Amniotic stem cell (primary cell): ENCODE measurements at regions not wholly inside any gene's neighbourhood (a gene's known extent, or its start where the extent isn't known, plus 50 kb on each side); places are given as distances from the start of the nearest gene placed in this dataset.
A peak's percentile ranks its signal among the peaks of the same experiment; 100 is the strongest.

Experiments
- DNase-seq: peaks from one replicate; lab custom pipeline; 2025; lab: John Stamatoyannopoulos, UW

DNA sequence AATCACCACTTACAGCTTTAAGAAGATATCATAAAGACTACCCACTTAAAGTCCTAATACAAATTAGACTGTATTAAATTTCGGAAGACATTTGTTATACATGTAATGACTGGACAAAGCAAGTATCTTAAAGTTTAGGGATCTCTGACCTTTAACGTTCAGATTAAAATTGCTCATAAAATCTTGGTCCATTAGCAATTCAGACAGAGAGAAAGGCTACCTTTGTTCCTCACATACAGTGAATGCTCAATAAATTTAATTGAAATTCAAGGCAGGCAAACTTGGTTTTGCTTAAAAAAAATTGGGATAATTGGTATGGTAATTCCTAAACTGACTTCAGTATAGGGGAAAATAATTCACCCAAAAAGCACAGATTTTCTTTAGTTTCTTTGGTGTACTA is 285.9 kb upstream of the EMCN start:
- DNase-seq: no peak

DNA sequence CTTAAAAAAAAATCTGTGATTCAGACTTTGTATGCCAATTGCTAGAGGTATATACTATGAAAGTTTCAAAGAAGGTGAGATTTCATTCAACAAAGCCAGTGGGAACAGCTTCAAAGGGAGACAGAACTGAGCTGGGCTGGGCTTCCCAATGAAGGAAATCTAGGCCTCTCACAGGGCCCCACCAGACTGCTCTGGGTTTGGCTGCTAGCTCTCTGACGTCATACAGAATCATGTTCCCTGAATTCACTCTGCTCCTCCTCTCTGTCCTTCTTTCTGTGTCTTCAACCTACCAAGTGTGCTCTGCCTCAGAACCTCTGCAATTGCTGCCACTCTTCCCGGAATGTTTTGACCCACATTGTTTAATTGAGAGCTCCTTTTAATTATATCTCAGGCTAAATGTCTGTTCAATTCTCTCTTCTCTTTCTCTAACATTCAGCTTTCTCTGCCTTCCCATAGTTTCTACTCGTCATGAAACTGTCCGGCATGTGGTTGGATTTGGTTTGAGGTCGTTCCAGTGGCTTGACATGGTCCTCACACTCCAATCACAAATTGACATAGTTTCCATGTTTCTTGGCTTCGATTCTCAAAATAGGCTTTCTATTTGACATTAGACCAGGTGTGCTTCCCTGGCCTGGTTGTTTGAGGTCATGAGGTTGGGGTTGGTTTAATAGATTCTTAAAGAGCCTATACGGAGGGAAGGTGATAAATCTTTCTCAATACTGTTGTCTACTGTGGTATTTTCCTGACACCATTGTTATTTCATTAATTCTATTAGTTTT is 282.1 kb upstream of the EMCN start:
- DNase-seq: no peak

DNA sequence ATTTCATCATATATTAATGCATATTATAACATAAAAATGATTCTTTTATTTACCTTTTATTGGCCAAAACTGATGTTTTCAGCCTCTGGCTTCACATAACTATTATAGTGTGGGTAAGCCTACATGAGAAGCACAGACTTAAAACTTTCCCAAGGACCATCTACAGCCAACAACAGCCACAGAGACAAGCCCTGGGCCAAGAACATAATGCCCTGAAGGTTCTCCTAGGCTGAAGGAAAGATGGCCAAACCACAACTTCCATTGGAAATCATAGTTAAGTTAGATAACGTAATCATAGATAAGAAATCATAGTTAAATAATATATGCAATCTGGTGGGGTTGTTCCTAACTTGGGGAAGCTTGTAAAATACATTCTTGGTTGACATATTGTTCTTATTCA is 280.0 kb upstream of the EMCN start:
- no peak for DNase-seq

DNA sequence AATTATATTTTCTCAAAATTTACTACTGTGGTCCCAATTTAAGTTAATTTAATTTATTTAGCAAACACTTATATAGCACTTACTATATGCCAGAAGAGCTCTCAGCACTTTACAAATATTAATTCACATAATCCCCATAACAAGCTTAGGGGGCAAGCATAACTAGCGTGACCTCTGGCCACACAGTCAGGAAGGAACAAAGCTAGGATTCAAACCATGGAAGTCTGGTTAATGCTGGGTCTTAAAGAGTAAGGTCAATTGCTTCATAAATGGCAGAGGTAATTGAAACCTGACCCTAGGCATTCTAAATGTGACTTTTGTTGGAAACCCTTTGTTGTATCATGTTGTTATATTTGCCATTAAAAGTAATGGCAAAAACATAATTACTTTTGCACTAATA is 279.5 kb upstream of the EMCN start:
- no peak for DNase-seq

DNA sequence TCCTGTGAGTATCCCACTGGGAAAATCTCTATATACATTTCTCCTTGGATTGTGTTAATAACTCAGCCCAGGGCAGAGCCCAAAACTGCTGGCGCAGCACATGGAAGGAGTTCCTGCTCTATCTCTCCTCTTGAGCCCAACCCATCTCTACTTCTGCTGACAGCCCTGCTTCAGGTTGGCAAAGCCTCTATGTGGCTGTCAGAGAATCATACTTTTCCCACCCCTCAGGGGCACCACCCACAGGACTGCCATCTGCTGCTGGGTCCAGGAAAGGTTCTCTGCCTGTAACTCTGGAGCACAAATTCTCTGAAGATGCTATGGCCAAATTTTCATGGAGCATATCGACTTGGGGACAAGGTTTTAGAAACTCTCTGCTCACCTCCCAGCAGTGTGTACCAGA is 278.5 kb upstream of the EMCN start:
- DNase-seq: no peak

DNA sequence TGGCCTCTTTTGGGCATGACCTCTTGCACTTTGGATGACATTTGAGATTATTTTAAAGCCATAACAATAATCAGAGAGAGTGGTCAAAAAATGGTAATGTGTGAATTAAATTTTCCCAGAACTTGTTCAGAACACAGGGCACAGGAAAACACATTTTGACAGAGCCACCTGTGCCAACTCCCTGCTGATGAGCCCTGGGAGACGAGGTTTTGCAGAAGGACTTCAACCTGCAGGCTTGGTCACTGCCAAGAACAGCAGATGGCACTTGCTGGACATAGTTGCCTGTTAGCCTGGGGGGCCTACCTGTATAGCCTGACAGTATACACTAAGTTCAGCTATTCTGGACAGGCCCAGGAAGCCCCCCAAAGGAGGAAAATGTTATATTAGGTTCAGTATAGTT is 277.8 kb upstream of the EMCN start:
- no peak for DNase-seq

DNA sequence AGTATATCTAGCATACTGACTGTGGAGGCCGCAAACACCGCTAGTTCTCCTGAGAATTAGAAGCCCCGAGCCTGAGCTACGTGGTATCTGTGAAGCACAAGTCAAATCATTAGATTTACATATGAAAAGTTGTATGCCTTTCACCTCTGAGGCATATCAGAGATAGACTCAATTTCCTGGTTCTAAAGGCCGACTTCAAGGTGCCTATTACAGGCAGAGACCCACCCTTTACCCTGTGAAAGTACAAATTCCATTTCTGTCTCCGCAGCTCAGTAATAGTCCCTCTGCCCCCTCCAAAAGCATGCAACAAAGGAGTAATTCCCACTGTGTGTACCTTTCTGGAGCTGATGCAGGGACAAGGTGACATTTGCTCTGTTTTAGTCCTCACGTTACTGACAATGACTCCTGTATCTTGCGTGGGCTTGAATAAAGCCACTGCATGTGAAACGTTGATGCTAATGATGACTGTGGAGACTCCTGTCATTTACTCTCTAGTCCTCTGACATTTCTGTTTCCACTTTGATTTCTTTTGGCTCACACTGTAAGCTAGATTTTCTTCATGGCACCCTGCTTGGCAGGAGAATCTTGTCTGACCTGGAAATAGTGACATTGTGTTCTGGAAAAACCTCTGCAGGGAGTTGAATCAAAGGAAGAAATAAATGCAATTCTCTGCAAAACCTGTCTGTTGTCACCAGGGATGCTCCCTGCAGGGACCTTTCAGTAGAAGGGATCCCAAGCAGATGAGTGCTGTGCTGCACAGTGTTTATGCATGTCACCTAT is 273.2 kb upstream of the EMCN start:
- no peak for DNase-seq

DNA sequence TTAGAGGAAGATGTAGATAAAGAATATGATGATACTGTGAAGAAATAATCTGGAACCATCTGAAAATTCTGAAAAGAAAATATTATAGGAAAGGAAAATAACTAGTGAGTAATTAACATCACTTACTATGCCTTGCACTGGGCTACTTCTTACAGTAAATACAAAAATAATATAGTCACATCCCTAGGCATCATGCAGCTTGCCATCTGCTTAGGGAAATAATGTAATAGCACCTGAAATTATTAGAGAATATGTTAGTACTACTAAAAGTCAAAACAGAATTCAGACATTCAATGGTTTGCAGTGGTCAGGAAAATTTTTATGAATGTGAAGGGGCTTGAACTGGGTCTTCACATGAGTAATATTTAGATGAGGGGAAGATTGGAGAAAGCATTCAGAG is 272.2 kb upstream of the EMCN start:
- no peak for DNase-seq

DNA sequence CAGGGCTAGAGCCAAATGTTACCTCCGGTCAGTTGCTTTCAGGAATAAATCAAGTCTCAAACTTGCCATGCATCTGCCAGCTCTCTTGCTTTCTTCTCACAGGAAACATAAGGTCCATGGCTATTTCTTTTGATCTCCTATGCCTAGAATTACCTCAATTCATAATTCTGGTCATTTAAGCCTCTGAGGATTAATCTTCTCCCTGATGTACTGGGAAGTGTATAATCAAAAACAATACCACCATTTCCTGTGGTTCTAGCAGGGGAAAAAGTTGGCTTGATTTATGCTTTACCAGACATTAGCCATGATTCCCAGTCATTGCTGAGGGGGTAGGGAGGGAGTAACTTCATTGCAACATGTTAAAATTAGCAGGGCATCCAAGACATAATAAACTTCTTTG is 268.7 kb upstream of the EMCN start:
- no peak for DNase-seq

DNA sequence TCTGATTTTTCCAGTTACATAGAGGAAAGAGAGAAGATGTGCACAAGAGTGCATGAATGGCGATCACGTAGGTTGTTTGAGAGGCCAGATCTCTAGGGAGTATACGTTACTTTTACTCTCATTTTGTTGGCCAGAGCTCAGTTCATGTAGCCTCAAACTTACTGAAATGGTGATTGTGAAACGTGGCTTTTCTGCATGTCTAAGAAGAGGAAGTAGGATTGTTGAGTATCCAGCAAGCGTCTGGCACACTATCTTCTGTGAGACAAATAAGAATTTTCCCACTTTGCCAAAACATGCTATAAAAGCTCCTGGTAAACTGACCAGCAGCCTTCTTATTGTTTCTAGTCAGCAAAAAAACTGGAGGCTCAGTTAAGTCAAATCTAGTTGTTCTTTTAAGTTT is 264.5 kb upstream of the EMCN start:
- DNase-seq: no peak

DNA sequence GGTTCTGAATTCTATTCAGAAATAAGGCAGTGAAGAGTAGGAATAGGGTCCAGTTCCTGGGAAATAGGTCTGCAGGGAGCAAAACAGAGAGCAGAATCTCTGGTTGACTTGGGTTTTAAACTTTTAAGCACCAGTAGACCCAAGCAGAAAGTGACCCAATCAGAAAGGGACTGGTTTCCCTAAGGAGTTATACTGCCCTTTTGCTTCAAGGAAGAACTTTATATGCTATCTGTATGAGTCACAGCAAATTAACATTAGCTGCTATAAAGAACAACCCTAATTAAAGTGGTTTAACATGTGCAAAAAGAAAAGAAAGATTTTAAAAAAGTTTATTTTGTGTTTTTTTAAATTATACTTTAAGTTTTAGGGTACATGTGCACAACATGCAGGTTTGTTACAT is 263.6 kb upstream of the EMCN start:
- DNase-seq: no peak

DNA sequence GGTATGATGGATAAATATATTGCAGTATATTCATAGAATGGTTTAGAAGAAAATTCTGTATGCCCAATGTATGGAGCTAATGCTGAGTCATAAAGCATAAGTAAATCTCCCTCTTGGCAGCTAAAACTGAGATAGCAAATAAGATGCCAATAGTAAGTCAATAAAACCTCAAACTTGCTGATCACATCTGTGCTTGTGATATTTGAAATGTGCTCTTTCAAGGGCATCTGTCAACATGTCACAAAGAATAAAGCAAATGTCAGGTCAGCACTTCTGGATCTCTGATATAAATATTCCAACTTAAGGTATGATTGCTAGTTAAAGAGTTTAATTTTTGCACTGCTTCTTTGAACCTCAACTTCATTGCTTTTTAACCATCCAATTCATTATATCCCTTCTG is 262.3 kb upstream of the EMCN start:
- DNase-seq: no peak

DNA sequence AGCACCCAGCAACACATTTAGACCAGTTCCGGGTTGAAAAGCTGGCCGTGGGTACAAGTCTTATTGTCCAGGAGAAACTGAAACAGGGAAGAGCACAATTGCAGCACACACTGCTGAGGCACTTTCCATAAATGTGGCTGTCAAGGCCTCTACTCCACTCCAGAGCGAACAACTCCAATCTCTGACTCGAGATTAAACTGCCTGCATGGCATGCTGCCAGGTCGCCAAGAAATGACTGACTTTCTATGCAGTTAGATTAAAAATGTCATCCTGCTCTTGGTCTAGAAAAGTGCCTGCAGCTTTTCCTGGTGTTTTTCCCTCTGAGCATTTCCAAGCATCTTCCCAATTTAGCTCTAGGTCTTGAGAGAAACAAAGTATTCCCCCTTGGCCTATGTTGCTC is 260.6 kb upstream of the EMCN start:
- no peak for DNase-seq

DNA sequence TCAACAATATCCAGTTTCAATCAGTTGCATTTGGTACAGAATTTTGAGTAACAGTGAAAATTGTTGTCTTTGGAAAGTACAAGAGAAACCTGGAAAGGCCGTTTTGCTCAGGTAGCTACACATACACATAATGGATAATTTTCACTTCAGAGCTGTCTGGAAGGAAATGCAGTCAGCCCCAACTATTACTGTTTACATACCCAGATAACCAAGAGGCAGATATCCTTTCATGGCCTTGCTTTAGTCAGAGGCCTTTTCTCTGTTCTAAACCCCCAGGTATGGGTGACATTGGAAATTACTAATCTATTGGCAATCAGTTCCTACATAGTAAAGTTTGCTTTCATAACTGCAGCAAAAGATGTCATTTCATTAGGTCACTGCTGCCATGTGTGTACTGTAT is 244.9 kb upstream of the EMCN start:
- DNase-seq: no peak

DNA sequence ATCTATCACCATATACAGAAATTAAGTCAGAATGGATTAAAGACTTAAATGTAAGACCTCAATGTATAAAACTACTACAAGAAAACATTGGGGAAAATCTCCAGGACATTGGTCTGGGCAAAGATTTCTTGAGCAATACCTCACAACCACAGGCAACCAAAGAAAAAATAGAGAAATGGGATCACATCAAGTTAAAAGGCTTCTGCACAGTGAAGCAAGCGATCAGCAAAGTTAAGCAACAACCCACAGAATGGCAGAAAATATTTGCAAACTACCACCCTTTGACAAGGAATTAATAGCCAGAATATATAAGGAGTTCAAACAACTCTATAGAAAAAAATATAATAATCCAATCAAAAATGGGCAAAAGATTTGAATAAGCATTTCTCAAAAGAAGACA is 236.9 kb upstream of the EMCN start:
- DNase-seq: no peak

DNA sequence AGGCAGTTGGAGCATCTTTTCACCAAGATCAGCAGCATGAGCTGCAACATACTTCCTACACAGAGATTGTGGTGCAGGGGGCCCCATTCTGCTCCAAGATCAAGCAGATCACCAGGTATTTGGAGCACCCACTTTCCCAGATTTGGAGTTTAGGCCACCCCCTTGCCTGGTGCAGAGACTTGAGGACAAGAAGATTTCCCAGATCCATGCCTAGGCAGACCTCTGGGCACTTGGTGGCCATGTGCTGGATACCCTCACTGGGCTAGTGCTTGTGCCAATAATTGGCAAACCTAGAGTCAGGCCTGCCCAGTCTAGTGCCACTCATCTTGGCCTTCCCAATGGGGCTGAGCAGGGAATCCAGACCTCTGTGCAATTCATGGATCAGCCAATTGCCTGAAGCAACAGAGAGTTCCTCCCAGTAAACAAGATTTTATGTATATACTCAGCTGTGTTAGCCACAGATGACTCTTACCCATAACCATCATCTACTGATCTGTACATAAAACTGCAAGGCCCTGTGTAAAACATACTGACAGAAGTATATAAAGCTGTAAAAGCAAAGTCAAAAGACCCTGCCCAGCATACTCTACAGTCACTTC is 228.4 kb upstream of the EMCN start:
- DNase-seq: no peak

DNA sequence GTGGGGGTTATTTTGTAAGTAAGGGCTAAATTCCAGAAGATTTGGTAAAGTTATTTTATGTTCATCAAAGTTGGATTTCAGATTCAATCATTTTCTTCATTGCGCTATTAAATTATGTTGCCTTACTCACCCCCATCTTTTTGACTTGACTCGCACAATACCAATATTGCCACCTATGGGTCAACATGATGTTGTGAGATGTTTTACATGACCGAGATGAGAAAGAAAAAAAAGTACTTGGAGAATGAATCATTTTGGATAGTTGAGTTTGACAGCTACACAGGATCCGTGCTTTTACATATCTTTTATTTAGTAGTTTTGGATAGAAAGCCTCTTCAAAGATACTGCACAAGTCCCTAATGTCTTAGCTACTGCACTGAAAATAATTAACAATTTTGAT is 224.2 kb upstream of the EMCN start:
- DNase-seq: peak; percentile 0

DNA sequence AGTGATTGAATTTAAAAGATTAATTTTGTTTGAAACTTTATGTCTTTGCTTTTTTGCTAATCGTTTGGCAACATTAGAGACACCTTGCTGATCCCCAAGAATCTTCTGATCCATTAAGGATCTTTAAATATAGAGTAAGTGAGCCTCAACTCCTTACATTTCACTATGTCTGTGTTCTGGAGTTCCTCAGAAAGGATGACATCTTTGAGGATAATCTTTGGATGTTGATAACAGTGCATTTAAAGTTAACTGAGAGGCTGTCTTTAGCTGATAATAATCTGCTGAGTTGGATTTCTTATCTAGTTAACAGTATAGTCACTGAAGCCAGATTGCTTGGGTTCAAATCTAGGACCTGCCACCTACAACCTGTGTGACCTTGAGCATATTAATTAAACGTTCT is 221.6 kb upstream of the EMCN start:
- DNase-seq: no peak

DNA sequence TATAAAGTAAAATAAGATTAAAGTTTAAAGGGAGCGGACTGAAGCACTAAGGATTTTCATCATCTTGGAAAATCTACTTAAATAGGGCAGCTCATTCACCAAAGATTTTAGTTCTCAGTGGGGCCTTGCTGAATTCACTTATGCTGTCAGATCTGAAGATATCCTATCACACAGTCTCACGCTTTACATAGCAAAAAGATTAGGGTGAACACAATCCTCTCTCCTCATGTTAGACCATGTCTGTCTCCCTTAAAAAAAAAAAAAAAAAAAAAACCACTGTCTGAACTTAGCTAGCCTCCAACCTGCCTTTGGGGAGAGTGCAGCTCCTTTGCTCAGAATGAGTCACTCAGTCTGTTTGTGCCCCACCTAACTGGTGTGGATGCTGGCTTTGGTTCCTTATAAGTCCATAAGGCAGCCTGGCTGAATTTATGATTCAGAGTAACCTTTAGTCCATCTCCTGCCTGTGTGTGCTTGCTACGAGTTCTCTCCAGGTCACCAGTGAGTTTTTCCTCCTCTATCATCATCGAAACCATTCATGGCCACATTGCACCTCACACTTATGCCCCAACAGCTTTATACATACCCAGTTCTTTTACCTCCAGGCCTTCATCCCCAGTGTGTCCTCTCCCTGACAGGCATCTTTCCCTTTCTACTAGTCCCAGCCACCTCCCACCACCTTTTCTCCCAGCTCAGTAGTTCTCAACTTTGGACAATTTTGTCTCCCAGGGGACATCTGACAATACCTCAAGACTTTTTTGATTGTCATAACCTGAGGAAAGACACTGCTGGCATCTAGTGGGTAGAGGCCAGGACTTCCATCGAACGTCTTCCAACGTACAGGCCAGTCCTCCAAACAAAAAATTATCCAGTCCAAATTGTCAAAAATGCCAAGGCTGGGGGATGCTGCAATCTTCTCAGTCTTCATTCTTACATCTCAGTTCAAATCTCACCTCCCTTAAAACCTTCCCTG is 220.7 kb upstream of the EMCN start:
- DNase-seq: peak; percentile 87

DNA sequence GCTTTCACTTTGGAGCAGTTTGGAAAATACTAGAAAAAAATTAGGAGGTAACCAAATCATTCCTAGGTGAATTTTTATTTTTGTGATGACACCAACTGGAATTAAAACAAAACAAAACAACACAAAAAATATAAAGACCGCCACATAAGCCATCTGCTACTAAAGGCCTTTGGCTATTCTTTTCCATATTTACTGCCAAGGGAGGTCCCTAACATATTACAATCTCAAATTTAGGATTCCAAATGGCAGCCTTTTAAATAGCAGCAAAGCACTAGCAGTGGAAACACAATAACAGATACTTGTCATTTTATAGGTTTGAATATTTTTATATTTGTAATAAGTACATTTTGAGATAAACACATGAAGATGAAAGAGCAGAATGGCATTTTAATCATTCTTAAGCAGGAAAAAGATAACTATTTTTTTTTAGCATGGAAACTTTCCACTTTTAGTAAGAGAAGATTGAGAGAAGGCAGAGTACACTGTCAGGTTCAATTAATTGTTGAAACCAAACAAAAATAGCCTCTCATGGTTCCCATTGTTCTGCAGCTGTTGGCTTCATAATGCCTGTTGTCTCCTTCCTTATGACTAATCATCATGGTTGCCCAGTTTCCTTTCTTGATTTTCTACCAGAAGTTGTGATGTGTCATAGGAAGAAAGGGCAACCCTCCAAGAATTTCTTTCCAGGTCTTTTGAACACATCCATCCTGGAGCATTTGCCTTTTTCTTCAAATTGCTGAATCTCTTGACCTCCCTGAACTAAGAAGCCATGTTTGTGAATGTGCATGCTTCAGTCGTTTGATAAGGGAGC is 219.0 kb upstream of the EMCN start:
- peak; percentile 24 for DNase-seq

DNA sequence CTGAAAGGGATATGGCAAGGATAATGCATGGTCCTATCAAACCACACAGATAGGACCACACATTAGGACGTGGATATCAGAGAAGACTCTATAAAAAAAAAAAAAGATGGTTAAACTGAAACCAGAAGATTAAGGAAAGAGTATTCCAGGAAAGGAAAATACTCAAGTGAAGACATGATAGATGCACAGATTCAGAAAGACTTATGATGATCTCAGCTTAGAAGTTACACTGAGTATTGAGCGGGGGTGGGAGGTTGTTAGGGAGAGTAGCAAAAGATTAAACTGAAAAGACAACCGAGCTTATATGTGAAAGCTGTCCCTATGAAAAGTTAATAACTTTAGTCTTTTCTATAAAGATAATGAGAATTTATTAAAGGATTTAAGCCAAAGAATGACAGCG is 211.0 kb upstream of the EMCN start:
- no peak for DNase-seq
